ENCODE measurements at regions not wholly inside any gene's neighbourhood (a gene's known extent, or its start where the extent isn't known, plus 50 kb on each side); places are given as distances from the start of the nearest gene placed in this dataset.
"Not testable (repeated sequence)": the region's sequence is repeated elsewhere in the genome, so short reads cannot be mapped to it uniquely, and the experiment has no call there.

GRCh38 chr16:9141813-9142212 lies 50.4 kb downstream of the HAPSTR1 start:
- DNase-seq (ENCODE audit: low read depth in 2 of 2): no peak

- no peak for DNase-seq (ENCODE audit: low read depth in 2 of 2)
Observed at GRCh38 chr16:9144106-9144505, 52.7 kb downstream of the HAPSTR1 start.

GRCh38 chr16:9148374-9149015 lies 57.1 kb downstream of the HAPSTR1 start:
- DNase-seq (ENCODE audit: low read depth in 2 of 2): no peak

- DNase-seq (ENCODE audit: low read depth in 2 of 2): no peak
Observed at GRCh38 chr16:9151074-9151473, 59.6 kb downstream of the HAPSTR1 start.

GRCh38 chr16:9151597-9151996 lies 60.2 kb downstream of the HAPSTR1 start:
- no peak for DNase-seq (ENCODE audit: low read depth in 2 of 2)

- DNase-seq (ENCODE audit: low read depth in 2 of 2): no peak
Observed at GRCh38 chr16:9152649-9153501, 61.4 kb downstream of the HAPSTR1 start.

GRCh38 chr16:9153502-9153864 lies 62.0 kb downstream of the HAPSTR1 start:
- no peak for DNase-seq (ENCODE audit: low read depth in 2 of 2)

- DNase-seq (ENCODE audit: low read depth in 2 of 2): no peak
Observed at GRCh38 chr16:9154567-9155410, 63.3 kb downstream of the HAPSTR1 start.

- DNase-seq (ENCODE audit: low read depth in 2 of 2): no peak
Observed at GRCh38 chr16:9155871-9156270, 64.4 kb downstream of the HAPSTR1 start.

GRCh38 chr16:9159839-9160550 lies 68.6 kb downstream of the HAPSTR1 start:
- DNase-seq (ENCODE audit: low read depth in 2 of 2): peak; percentile 4 to 43

- no peak for DNase-seq (ENCODE audit: low read depth in 2 of 2)
Observed at GRCh38 chr16:9160551-9160911, 69.1 kb downstream of the HAPSTR1 start.

- no peak for DNase-seq (ENCODE audit: low read depth in 2 of 2)
Observed at GRCh38 chr16:9165681-9166080, 74.2 kb downstream of the HAPSTR1 start.

- DNase-seq (ENCODE audit: low read depth in 2 of 2): not testable (repeated sequence)
Observed at GRCh38 chr16:9166326-9166993, 75.0 kb downstream of the HAPSTR1 start.

GRCh38 chr16:9169094-9169493 lies 77.7 kb downstream of the HAPSTR1 start:
- no peak for DNase-seq (ENCODE audit: low read depth in 2 of 2)

- no peak for DNase-seq (ENCODE audit: low read depth in 2 of 2)
Observed at GRCh38 chr16:9170470-9170869, 79.0 kb downstream of the HAPSTR1 start.

GRCh38 chr16:9176547-9177418 lies 85.3 kb downstream of the HAPSTR1 start:
- no peak for DNase-seq (ENCODE audit: low read depth in 2 of 2)

GRCh38 chr16:9177861-9178260 lies 86.4 kb downstream of the HAPSTR1 start:
- DNase-seq (ENCODE audit: low read depth in 2 of 2): no peak

GRCh38 chr16:9183682-9184353 lies 92.4 kb downstream of the HAPSTR1 start:
- DNase-seq (ENCODE audit: low read depth in 2 of 2): no peak

- no peak for DNase-seq (ENCODE audit: low read depth in 2 of 2)
Observed at GRCh38 chr16:9184354-9184690, 92.9 kb downstream of the HAPSTR1 start.

- DNase-seq (ENCODE audit: low read depth in 2 of 2): no peak
Observed at GRCh38 chr16:9185381-9185780, 93.9 kb downstream of the HAPSTR1 start.
